Skeletal muscle satellite cell (primary cell): ENCODE measurements at regions not wholly inside any gene's neighbourhood (a gene's known extent, or its start where the extent isn't known, plus 50 kb on each side); places are given as distances from the start of the nearest gene placed in this dataset. TPM values are rescaled to one million over a fixed set of nuclear protein-coding genes. Genes with fewer than 3 reads are reported as not detected.

Experiments
- H3K27me3 ChIP-seq: 2 replicates; pipeline ENCODE4 v1.7.0; 2013; ENCODE audit warnings: low read length; ENCODE audit not compliant: control insufficient read depth, insufficient read depth
- H3K36me3 ChIP-seq: 2 replicates; pipeline ENCODE4 v1.7.0; 2013; ENCODE audit warnings: mild to moderate bottlenecking, control low read depth, low read length; ENCODE audit not compliant: insufficient read depth
- H3K4me1 ChIP-seq: 2 replicates; pipeline ENCODE4 v1.7.0; 2013; ENCODE audit warnings: low read length; ENCODE audit not compliant: control insufficient read depth, insufficient read depth
- H3K4me2 ChIP-seq: 2 replicates; pipeline ENCODE4 v1.7.0; 2013; ENCODE audit warnings: mild to moderate bottlenecking, low read length
- H3K4me3 ChIP-seq: 2 replicates; pipeline ENCODE4 v1.7.0; 2013; ENCODE audit warnings: low read length
- H3K9ac ChIP-seq: 2 replicates; pipeline ENCODE4 v1.7.0; 2013; ENCODE audit warnings: mild to moderate bottlenecking, low read depth, low read length, moderate library complexity
- H3K9me3 ChIP-seq: replicated peaks from 2 replicates; pipeline ENCODE4 v1.7.0; 2013; ENCODE audit warnings: mild to moderate bottlenecking, control low read depth, low read length
- small RNA-seq: library from RNA; depleted of rRNA; stranded (forward); fragments of <200 nt; gene quantifications from one replicate; pipeline ENCODE3, GENCODE V24; 2012

DNA sequence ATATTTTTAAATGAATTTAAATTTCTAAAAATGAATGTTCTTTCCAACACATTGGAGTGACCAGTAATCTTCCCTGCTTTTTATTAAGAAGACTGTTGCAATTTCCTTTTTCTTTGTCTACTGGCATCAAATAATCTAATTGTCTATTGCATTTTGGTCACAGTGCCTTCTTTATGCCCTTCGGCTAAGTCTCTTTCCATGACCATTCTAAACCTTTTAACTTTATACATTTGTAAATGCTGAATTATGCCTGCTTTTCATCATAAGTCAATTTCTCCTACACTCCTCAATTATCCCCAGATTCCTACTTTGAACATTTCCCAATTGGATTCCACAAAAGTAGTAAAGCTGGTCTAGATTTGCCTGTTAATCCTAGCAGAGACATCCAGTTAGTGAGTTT lies 69.1 kb upstream of the HSF2 start:
- H3K4me2 ChIP-seq: no peak overlapping the region
- no peak overlapping the region for H3K4me3 ChIP-seq
- no peak overlapping the region for H3K9ac ChIP-seq
- no peaks in the 10 kb centered on the region for H3K27me3 ChIP-seq
- no peaks in the 10 kb centered on the region for H3K4me1 ChIP-seq
- no peaks in the 10 kb centered on the region for H3K9me3 ChIP-seq
- H3K36me3 ChIP-seq: no peaks in the 10 kb centered on the region

DNA sequence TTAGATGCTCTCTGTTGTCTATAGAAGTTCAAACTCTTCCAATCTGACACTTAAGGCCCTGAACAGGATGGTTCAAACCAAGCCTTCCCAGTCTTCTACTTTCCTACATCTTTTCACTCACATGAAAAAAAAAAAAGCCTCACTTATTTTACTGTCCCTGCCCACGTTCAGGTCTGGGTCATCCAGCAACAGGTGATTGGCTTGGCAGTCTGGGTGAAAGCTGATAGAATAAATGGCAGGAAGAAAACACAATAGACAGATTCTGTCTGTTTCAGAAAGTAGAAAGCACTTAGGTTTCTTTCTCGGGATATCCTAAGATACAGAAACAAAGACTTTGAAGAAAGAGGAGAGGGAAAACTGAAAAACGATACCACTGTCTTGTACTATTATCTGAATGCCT lies 61.8 kb upstream of the HSF2 start:
- H3K9ac ChIP-seq: no peak overlapping the region
- H3K36me3 ChIP-seq: no peaks in the 10 kb centered on the region
- H3K4me3 ChIP-seq: no peak overlapping the region

DNA sequence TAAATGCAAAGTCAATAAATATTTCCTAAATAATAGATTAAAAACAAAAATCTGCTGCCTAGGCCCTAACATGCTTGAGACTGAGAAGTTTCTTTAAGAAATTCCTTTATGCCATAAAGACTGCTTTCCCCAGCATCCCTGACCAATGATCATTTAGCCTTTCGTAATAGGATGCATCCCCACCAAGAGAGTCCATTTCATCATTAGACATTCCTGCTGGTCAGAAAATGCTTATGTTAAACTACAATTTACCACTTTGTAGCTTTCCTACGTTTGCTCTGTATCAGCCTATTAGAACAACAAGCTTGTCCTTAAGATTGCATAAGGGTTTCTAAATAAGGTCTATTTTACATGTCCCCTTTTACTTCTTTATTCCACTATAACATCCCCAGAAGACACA lies 59.8 kb upstream of the HSF2 start:
- Histone ChIP-seq H3K9me3 (no peaks in the 10 kb centered on the region), H3K36me3 (no peaks in the 10 kb centered on the region), H3K4me1 (no peaks in the 10 kb centered on the region), H3K9ac (no peak overlapping the region), H3K4me2 (no peak overlapping the region), H3K4me3 (no peak overlapping the region), H3K27me3 (no peaks in the 10 kb centered on the region)

More for the DNA sequence above, 61.8 kb upstream of the HSF2 start:
- no peaks in the 10 kb centered on the region for H3K27me3 ChIP-seq
- no peaks in the 10 kb centered on the region for H3K9me3 ChIP-seq
- H3K4me2 ChIP-seq: no peak overlapping the region
- H3K4me1 ChIP-seq: no peaks in the 10 kb centered on the region

DNA sequence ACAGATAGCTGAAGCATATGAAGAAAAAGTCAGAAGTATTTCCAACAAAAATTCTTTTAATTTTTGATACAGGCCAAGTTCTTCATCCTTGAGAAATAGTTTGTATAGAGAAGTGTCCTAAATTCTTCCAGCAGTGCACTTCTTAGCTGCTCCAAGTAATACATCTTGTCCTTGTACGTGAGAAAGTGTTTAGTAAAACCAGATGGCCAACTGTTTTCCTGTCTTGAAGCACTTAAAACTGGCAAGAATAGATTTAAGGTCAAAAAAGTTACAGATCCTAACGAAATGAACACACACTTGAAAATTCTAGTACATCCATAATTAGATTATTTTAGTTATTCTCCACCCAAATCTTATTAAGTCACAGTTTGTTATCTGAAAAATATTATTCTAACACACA lies 52.2 kb upstream of the HSF2 start:
- no peak overlapping the region for H3K4me3 ChIP-seq
- no peaks in the 10 kb centered on the region for H3K27me3 ChIP-seq
- H3K4me1 ChIP-seq: no peaks in the 10 kb centered on the region
- no peak overlapping the region for H3K9ac ChIP-seq
- no peaks in the 10 kb centered on the region for H3K9me3 ChIP-seq
- H3K4me2 ChIP-seq: no peak overlapping the region
- H3K36me3 ChIP-seq: no peaks in the 10 kb centered on the region

DNA sequence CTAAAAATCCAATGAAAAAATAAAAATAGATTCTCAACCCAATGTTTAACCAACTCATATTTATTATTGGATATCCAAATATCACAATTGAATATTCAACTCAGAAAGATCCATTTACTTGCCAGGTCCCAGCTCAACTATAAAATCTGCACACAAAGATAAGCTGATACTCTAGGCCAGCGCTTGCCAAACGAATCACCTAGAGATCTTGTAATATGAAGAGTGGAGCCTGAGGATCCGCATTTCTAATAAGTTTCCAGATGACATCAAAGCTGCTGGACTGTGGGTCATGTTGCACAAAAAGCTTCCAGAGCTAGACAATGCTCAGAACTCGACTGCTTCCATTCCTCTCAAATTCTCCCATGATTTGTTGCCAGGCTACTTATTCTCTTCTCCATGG lies 51.7 kb upstream of the HSF2 start:
- no peak overlapping the region for H3K4me3 ChIP-seq
- H3K4me1 ChIP-seq: no peaks in the 10 kb centered on the region
- no peak overlapping the region for H3K9ac ChIP-seq
- H3K36me3 ChIP-seq: no peaks in the 10 kb centered on the region
- H3K4me2 ChIP-seq: no peak overlapping the region
- no peaks in the 10 kb centered on the region for H3K9me3 ChIP-seq
- H3K27me3 ChIP-seq: no peaks in the 10 kb centered on the region

Small RNA genes in the stretch of these regions (small RNA-seq; reads per million reads assigned to genes)
- gene AL603865.2 (not detected), gene RNU1-18P (18.3 reads per million, percentile 93 among the genes with 10 or more reads in this experiment), gene RNU2-8P (0.91 reads per million, percentile 25 among the genes with 10 or more reads in this experiment), gene RNU4-76P (not detected)
